ENCODE measurements at regions not wholly inside any gene's neighbourhood (a gene's known extent, or its start where the extent isn't known, plus 50 kb on each side); places are given as distances from the start of the nearest gene placed in this dataset.

DNA sequence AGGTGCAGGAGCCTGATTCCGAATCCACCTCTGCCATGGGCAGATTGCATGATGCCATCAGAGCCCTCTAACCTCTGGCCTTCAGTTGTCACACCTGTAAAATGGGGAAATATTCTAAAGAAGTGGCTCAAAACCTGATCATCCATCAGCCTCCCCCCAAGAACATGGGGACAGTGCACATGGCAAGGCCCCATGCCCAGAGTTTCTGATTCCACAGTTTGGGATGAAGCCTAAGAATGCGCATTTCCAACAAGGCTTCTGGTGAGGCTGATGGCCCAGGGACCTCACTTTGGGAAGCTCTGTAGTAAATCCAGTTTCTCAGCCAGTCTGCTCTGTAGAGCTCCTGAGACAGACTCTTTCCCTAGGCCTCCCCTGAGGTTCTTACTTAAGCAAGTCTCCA, 119.9 kb upstream of the CD93 start:
- CTCF ChIA-PET: interaction anchor here (0.7 kb wide), 1 partner anchor 755 kb away, joined by 3 read pairs; no protein-coding TSS in a partner anchor
- no peak for DNase-seq (ENCODE audit: extremely low spot score)
- POLR2A ChIA-PET: interaction anchor here (0.9 kb wide), 1 partner anchor 156 kb away, joined by 3 read pairs; no protein-coding TSS in a partner anchor
- TF ChIP-seq TARDBP (IDR thresholded peaks at IDR 0.05) (no peak), HDGF (IDR thresholded peaks at IDR 0.05; ENCODE audit: borderline replicate concordance) (no peak), L3MBTL2 (conservative IDR thresholded peaks at IDR 0.05) (no peak), ARNT (IDR thresholded peaks at IDR 0.05) (no peak), PKNOX1 (IDR thresholded peaks at IDR 0.05) (no peak), NFRKB (IDR thresholded peaks at IDR 0.05) (no peak), FOXA1 (IDR thresholded peaks at IDR 0.05) (no peak), LEF1 (IDR thresholded peaks at IDR 0.05; ENCODE audit: borderline replicate concordance) (no peak), SP1 (IDR thresholded peaks at IDR 0.05) (no peak), CTBP1 (IDR thresholded peaks at IDR 0.05; ENCODE audit: borderline replicate concordance) (no peak), BHLHE40 (IDR thresholded peaks at IDR 0.05; ENCODE audit: borderline replicate concordance) (no peak), ELF4 (IDR thresholded peaks at IDR 0.05) (no peak), ZNF384 (IDR thresholded peaks at IDR 0.05) (no peak), FOXK2 (IDR thresholded peaks at IDR 0.05) (no peak), FOXM1 (IDR thresholded peaks at IDR 0.05; ENCODE audit: borderline replicate concordance) (no peak), SUZ12 (IDR thresholded peaks at IDR 0.05) (no peak)

DNA sequence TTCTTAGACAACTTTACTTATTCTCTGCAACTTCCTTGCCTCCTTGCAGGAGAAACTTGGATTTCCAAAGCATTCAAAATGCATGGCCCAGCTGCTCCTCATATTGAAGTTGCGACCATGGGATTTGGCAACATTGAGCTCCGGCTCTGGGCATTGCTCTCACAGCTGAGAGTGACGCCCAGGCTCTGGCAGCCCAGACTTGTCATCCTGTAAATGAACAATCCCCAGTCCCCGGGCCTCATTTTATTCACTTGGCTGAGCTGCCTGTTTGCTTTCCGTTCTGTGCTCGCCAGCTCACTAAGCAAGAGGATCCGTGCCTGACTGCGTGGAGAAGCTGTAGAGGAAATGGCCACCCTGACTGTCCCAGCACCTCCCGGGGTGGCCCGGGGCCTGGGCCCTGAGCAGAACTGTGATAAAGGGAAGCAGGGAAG, 119.5 kb upstream of the CD93 start:
- ChIA-PET POLR2A (interaction anchor here (0.9 kb wide), 1 partner anchor 155 kb away, joined by 3 read pairs; no protein-coding TSS in a partner anchor), CTCF (interaction anchor here (0.7 kb wide), 1 partner anchor 755 kb away, joined by 3 read pairs; no protein-coding TSS in a partner anchor)
- TF ChIP-seq SP1 (IDR thresholded peaks at IDR 0.05): no peak
- no peak for TF ChIP-seq BHLHE40 (IDR thresholded peaks at IDR 0.05; ENCODE audit: borderline replicate concordance)
- no peak for TF ChIP-seq FOXA1 (IDR thresholded peaks at IDR 0.05)
- TF ChIP-seq ELF4 (IDR thresholded peaks at IDR 0.05): no peak
- no peak for TF ChIP-seq HDGF (IDR thresholded peaks at IDR 0.05; ENCODE audit: borderline replicate concordance)
- no peak for TF ChIP-seq NFRKB (IDR thresholded peaks at IDR 0.05)
- no peak for TF ChIP-seq TARDBP (IDR thresholded peaks at IDR 0.05)
- no peak for TF ChIP-seq L3MBTL2 (conservative IDR thresholded peaks at IDR 0.05)
- TF ChIP-seq ZNF384 (IDR thresholded peaks at IDR 0.05): no peak
- no peak for TF ChIP-seq CTBP1 (IDR thresholded peaks at IDR 0.05; ENCODE audit: borderline replicate concordance)
- no peak for TF ChIP-seq PKNOX1 (IDR thresholded peaks at IDR 0.05)
- TF ChIP-seq FOXK2 (IDR thresholded peaks at IDR 0.05): no peak
- TF ChIP-seq ARNT (IDR thresholded peaks at IDR 0.05): no peak
- no peak for TF ChIP-seq FOXM1 (IDR thresholded peaks at IDR 0.05; ENCODE audit: borderline replicate concordance)
- no peak for TF ChIP-seq SUZ12 (IDR thresholded peaks at IDR 0.05)
- TF ChIP-seq LEF1 (IDR thresholded peaks at IDR 0.05; ENCODE audit: borderline replicate concordance): no peak
- DNase-seq (ENCODE audit: extremely low spot score): no peak

DNA sequence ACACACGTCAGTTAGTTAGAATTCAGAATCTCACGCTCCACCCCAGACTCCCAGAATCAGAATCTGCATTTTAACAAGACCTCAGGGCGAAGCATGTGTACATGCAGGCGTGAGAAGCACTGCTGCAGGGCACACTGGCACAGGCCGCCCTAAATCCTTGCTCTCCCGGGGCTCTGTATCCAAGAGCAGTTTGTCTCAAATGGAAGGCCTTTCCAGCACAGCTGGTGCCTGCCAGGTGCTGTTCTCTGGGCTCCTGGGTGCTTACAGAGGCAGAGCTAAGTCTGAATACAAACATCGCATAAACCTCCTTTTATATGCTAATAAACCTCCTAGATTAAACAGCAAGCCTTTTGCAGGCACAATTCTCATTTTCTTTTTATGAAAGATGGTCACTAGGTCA, 119.1 kb upstream of the CD93 start:
- ChIA-PET POLR2A (no interaction called here), CTCF (no interaction called here)
- no peak for TF ChIP-seq SP1 (IDR thresholded peaks at IDR 0.05)
- TF ChIP-seq FOXK2 (IDR thresholded peaks at IDR 0.05): no peak
- no peak for TF ChIP-seq L3MBTL2 (conservative IDR thresholded peaks at IDR 0.05)
- no peak for TF ChIP-seq HDGF (IDR thresholded peaks at IDR 0.05; ENCODE audit: borderline replicate concordance)
- no peak for TF ChIP-seq ARNT (IDR thresholded peaks at IDR 0.05)
- no peak for DNase-seq (ENCODE audit: extremely low spot score)

DNA sequence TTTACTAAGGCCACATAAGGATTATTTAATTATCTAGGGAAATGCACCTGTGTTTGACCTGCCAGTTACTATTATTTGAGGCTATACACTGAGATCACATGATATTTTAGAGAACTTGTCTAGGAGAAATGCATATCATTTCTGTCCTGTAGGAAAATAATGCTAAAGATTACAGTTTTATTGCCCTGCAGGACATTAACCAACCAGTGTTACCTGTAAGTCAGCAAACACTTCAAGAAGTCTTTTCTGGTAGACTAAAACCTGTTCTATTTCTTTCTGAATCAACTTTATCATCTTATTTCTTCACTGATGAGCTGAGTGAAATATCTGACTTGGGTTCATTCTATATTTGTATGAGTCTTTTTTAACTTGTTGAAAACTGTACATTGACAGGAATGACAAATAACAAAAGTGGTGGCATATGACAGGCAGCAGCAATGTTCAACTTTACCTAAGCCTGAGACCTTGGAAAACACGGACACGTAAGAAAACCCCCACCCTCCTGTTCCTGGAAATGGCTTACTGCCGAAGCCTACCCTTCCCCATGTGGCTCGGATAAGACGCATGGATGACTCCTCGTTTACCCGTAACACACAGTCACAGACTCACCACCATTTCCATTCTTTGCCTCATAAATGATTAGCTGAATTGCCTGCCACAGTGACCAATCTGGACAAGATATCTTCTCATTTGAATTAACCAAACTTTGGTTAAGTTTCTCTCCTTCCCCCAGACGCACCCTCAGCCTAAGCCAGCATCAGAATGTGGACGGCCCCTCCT, 118.0 kb upstream of the CD93 start:
- CTCF ChIA-PET: no interaction called here
- no peak for TF ChIP-seq FOXM1 (IDR thresholded peaks at IDR 0.05; ENCODE audit: borderline replicate concordance)
- no peak for TF ChIP-seq NFRKB (IDR thresholded peaks at IDR 0.05)
- TF ChIP-seq ARNT (IDR thresholded peaks at IDR 0.05): no peak
- no peak for TF ChIP-seq FOXA1 (IDR thresholded peaks at IDR 0.05)
- TF ChIP-seq ZNF384 (IDR thresholded peaks at IDR 0.05): no peak
- TF ChIP-seq L3MBTL2 (conservative IDR thresholded peaks at IDR 0.05): no peak
- no peak for TF ChIP-seq PKNOX1 (IDR thresholded peaks at IDR 0.05)
- TF ChIP-seq CTBP1 (IDR thresholded peaks at IDR 0.05; ENCODE audit: borderline replicate concordance): no peak
- TF ChIP-seq SUZ12 (IDR thresholded peaks at IDR 0.05): no peak
- TF ChIP-seq LEF1 (IDR thresholded peaks at IDR 0.05; ENCODE audit: borderline replicate concordance): no peak
- no peak for TF ChIP-seq BHLHE40 (IDR thresholded peaks at IDR 0.05; ENCODE audit: borderline replicate concordance)
- no peak for TF ChIP-seq HDGF (IDR thresholded peaks at IDR 0.05; ENCODE audit: borderline replicate concordance)
- no peak for TF ChIP-seq TARDBP (IDR thresholded peaks at IDR 0.05)
- no peak for TF ChIP-seq FOXK2 (IDR thresholded peaks at IDR 0.05)
- no peak for TF ChIP-seq ELF4 (IDR thresholded peaks at IDR 0.05)
- no peak for DNase-seq (ENCODE audit: extremely low spot score)
- POLR2A ChIA-PET: no interaction called here

DNA sequence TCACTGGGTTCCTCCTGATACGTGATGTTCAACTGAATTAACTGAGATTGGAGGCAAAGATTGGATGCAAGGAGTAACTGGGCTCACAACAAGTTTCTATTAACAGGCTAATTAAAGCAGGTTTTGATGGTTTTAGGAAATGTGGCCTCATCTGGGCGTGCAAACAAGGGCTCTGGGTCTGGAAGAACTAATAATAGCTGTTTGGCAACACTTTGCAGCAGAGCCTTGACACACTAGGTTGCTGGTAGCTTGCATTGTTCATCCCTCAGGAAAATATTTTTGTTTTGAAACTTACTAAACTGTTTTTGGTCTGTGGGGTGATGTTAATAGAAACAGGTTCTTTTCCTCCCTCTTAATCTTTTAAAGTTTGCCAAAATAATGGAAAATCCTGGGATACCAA, 117.2 kb upstream of the CD93 start:
- TF ChIP-seq PKNOX1 (IDR thresholded peaks at IDR 0.05) (no peak), NFRKB (IDR thresholded peaks at IDR 0.05) (no peak), SP1 (IDR thresholded peaks at IDR 0.05) (no peak), TARDBP (IDR thresholded peaks at IDR 0.05) (no peak), ZNF384 (IDR thresholded peaks at IDR 0.05) (no peak), SUZ12 (IDR thresholded peaks at IDR 0.05) (no peak), FOXM1 (IDR thresholded peaks at IDR 0.05; ENCODE audit: borderline replicate concordance) (no peak), ELF4 (IDR thresholded peaks at IDR 0.05) (no peak), L3MBTL2 (conservative IDR thresholded peaks at IDR 0.05) (no peak), ARNT (IDR thresholded peaks at IDR 0.05) (no peak), LEF1 (IDR thresholded peaks at IDR 0.05; ENCODE audit: borderline replicate concordance) (no peak), FOXA1 (IDR thresholded peaks at IDR 0.05) (no peak), BHLHE40 (IDR thresholded peaks at IDR 0.05; ENCODE audit: borderline replicate concordance) (no peak)
- ChIA-PET CTCF (interaction anchor here (0.7 kb wide), 1 partner anchor 84 kb away, joined by 3 read pairs; no protein-coding TSS in a partner anchor), POLR2A (no interaction called here)

More for the DNA sequence above, 117.2 kb upstream of the CD93 start:
- no peak for DNase-seq (ENCODE audit: extremely low spot score)

Data from HEK293T (cell line).